ENCODE measurements at regions not wholly inside any gene's neighbourhood (a gene's known extent, or its start where the extent isn't known, plus 50 kb on each side); places are given as distances from the start of the nearest gene placed in this dataset.

DNA sequence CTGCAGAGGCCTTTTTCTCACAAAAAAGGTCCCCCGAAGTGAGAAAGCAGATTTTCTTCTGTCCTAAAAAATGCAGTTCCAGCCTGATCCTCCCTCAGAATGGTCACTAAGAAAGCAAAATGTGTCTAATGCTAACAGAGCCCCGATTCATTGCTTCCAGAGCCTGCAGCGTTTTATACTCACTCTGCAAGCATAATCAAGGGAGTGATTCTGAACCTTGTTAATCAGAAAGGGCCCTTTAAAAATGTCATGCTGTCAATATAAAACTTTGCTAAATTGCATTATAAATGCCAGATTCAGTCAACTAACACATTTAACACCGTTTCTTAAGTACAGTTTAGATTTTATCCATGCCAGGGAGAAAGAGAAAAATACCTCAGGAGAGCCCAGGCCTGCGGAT lies 202.8 kb downstream of the CD83 start:
- TF ChIP-seq, protein P1, sequence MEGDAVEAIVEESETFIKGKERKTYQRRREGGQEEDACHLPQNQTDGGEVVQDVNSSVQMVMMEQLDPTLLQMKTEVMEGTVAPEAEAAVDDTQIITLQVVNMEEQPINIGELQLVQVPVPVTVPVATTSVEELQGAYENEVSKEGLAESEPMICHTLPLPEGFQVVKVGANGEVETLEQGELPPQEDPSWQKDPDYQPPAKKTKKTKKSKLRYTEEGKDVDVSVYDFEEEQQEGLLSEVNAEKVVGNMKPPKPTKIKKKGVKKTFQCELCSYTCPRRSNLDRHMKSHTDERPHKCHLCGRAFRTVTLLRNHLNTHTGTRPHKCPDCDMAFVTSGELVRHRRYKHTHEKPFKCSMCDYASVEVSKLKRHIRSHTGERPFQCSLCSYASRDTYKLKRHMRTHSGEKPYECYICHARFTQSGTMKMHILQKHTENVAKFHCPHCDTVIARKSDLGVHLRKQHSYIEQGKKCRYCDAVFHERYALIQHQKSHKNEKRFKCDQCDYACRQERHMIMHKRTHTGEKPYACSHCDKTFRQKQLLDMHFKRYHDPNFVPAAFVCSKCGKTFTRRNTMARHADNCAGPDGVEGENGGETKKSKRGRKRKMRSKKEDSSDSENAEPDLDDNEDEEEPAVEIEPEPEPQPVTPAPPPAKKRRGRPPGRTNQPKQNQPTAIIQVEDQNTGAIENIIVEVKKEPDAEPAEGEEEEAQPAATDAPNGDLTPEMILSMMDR (IDR thresholded peaks at IDR 0.05; ENCODE audit: low read length), result no peak
- TF ChIP-seq EZH2 (optimal IDR thresholded peaks at IDR 0.05; ENCODE audit: low read depth, low read length), result no peak

All from MM.1S (cell line).